ENCODE measurements at regions not wholly inside any gene's neighbourhood (a gene's known extent, or its start where the extent isn't known, plus 50 kb on each side); places are given as distances from the start of the nearest gene placed in this dataset.

GRCh38 chr5:126044931-126045565, 378.2 kb upstream of the GRAMD2B start:
- TF ChIP-seq CTCF (IDR thresholded peaks at IDR 0.05) (no peak), POLR2A (IDR thresholded peaks at IDR 0.05) (no peak)

Measured in suprapubic skin (tissue), 3 donors.